ENCODE measurements at regions not wholly inside any gene's neighbourhood (a gene's known extent, or its start where the extent isn't known, plus 50 kb on each side); places are given as distances from the start of the nearest gene placed in this dataset.

GRCh38 chr14:65251213-65251612 is 148.9 kb upstream of the MAX start:
- POLR2A ChIA-PET: no interaction called here
- intact Hi-C loops (cut with micrococcal nuclease; ENCODE audit: unreplicated experiment): no loop called here
- TF ChIP-seq CHD4 (IDR thresholded peaks at IDR 0.05; ENCODE audit: borderline replicate concordance, low read length): no peak
- TF ChIP-seq PCBP1 (IDR thresholded peaks at IDR 0.05; ENCODE audit: borderline replicate concordance, low read depth, low read length): no peak
- no peak for TF ChIP-seq NFYB (CRISPR knock-in tag; IDR thresholded peaks at IDR 0.05)
- no peak for TF ChIP-seq ZBTB40 (IDR thresholded peaks at IDR 0.05)
- no peak for TF ChIP-seq ZBTB40 (CRISPR knock-in tag; IDR thresholded peaks at IDR 0.05)
- TF ChIP-seq POGZ (CRISPR knock-in tag; IDR thresholded peaks at IDR 0.05): no peak
- no peak for TF ChIP-seq ZSCAN20 (CRISPR knock-in tag; IDR thresholded peaks at IDR 0.05; ENCODE audit: borderline replicate concordance)
- TF ChIP-seq JUNB (CRISPR knock-in tag; IDR thresholded peaks at IDR 0.05; ENCODE audit: borderline replicate concordance): no peak
- no peak for TF ChIP-seq PRDM15 (CRISPR knock-in tag; IDR thresholded peaks at IDR 0.05)
- TF ChIP-seq FOXC1 (CRISPR knock-in tag; IDR thresholded peaks at IDR 0.05; ENCODE audit: borderline replicate concordance): no peak
- TF ChIP-seq ZNF354B (CRISPR knock-in tag; IDR thresholded peaks at IDR 0.05): no peak
- TF ChIP-seq SAFB2 (CRISPR knock-in tag; IDR thresholded peaks at IDR 0.05; ENCODE audit: borderline replicate concordance, low read depth): no peak
- no peak for TF ChIP-seq ZNF780A (CRISPR knock-in tag; IDR thresholded peaks at IDR 0.05)
- TF ChIP-seq PRMT3 (CRISPR knock-in tag; IDR thresholded peaks at IDR 0.05; ENCODE audit: borderline replicate concordance, low read depth): no peak

More at GRCh38 chr14:65251213-65251612, 148.9 kb upstream of the MAX start:
- peaks cover 41% of the 10 kb centered on the region for H3K4me1 ChIP-seq (ENCODE audit: insufficient read depth, low read length)
- FAIRE-seq: no peak
- ATAC-seq: no peak
- H3K9ac ChIP-seq (ENCODE audit: insufficient read depth, low read depth, low read length): no peak overlapping the region
- no peaks in the 10 kb centered on the region for H3K79me2 ChIP-seq (ENCODE audit: insufficient read depth, low read length)
- H3K4me3 ChIP-seq (replicated peaks in 1 of 3; ENCODE audit: insufficient read depth in 1 of 3, low read depth in 2 of 3, low read length in 3 of 3): no peak overlapping the region
- CTCF ChIA-PET (ENCODE audit: low intra/inter-chr PET ratio, low total read pairs): no interaction called here
- in situ Hi-C loops (cut with HindIII; ENCODE audit: extremely low pct_ligation_motif_present, low pct_unique_long_range_greater_than_20kb): no loop called here
- no peak overlapping the region for H3K27ac ChIP-seq (ENCODE audit: extremely low read length, insufficient read depth, low read length)
- H3K4me2 ChIP-seq (ENCODE audit: low read depth, low read length): no peak overlapping the region
- no peak for DNase-seq (ENCODE audit: low spot score)
- H3K9me3 ChIP-seq (ENCODE audit: low read length): no peaks in the 10 kb centered on the region
- WGBS (ENCODE audit: low lambda C conversion rate): 100% methylated on average over 1 of the region's 1 CpG
- H2AFZ ChIP-seq (ENCODE audit: low read length): no peak overlapping the region
- no TSS peak for BruUV-seq (replicated peaks)
- H3K36me3 ChIP-seq (replicated peaks in 1 of 2; ENCODE audit: control insufficient read depth in 1 of 2, insufficient read depth in 2 of 2, low read length in 2 of 2): no peaks in the 10 kb centered on the region
- no peaks in the 10 kb centered on the region for H4K20me1 ChIP-seq (ENCODE audit: insufficient read depth, low read length)
- H3K27me3 ChIP-seq (ENCODE audit: control insufficient read depth in 1 of 2, insufficient read depth in 2 of 2, low read length in 2 of 2): no peaks in the 10 kb centered on the region
